T-cell (primary cell): ENCODE measurements at regions not wholly inside any gene's neighbourhood (a gene's known extent, or its start where the extent isn't known, plus 50 kb on each side); places are given as distances from the start of the nearest gene placed in this dataset.

ENCODE experiments used
- ATAC-seq, 4 experiments: fragments of 200-7000 bp in 3 of 4; fragments of 150-1000 bp in 1 of 4; cut with Tn5 transposase; replicated peaks in 1 of 4; 1 replicate in 3 of 4; 2 replicates in 1 of 4; pipeline ENCODE4 v1.10.0; 2021; ENCODE audit warnings: moderate library complexity in 3 of 4, mild to moderate bottlenecking in 2 of 4, moderate number of reproducible peaks in 1 of 4
- CTCF ChIA-PET, 2 donors: fragments of 300-600 bp; sonication (Branson Sonifier 250); formaldehyde crosslinking; loops; one replicate each; lab custom pipeline; 2022; ENCODE audit warnings: antibody characterized with exemption in 2 of 2; lab: Charles Lee
- POLR2A ChIA-PET, 2 donors: fragments of 300-600 bp; sonication (Branson Sonifier 250); formaldehyde crosslinking; loops; one replicate each; lab custom pipeline; 2022; ENCODE audit warnings: antibody characterized with exemption in 2 of 2; lab: Charles Lee
- DNase-seq, 35 experiments: peaks; one replicate each; pipeline versions ENCODE4 v3.0.0 to v3.0.0-alpha.2; 2013 to 2023
- H3K27ac ChIP-seq: one replicate; pipeline ENCODE4 v1.5.1; 2013; ENCODE audit warnings: low read length
- H3K27me3 ChIP-seq, 2 experiments: replicated peaks in 1 of 2; 1 replicate in 1 of 2; 2 replicates in 1 of 2; pipeline versions ENCODE4 v1.6.1 to v1.7.0; 2013; ENCODE audit warnings: low read length in 1 of 2, mixed read lengths in 1 of 2; ENCODE audit not compliant: control insufficient read depth in 2 of 2, insufficient read depth in 2 of 2; ENCODE audit errors: extremely low read depth in 1 of 2
- H3K36me3 ChIP-seq, 2 donors: 1 replicate in 1 of 2; 2 replicates in 1 of 2; pipeline versions ENCODE4 v1.6.1 to v1.7.0; 2013; ENCODE audit warnings: low read length in 1 of 2; ENCODE audit not compliant: control insufficient read depth in 2 of 2, insufficient read depth in 1 of 2; ENCODE audit errors: extremely low read depth in 1 of 2
- H3K4me1 ChIP-seq, 2 experiments: 1 replicate in 1 of 2; 2 replicates in 1 of 2; pipeline versions ENCODE4 v1.6.1 to v1.7.0; 2013; ENCODE audit warnings: low read length in 2 of 2, mixed read lengths in 1 of 2; ENCODE audit not compliant: insufficient read depth in 2 of 2, control insufficient read depth in 1 of 2; ENCODE audit errors: extremely low read depth in 1 of 2
- H3K4me3 ChIP-seq, 2 donors: 1 replicate in 1 of 2; 2 replicates in 1 of 2; pipeline versions ENCODE4 v1.5.1 to v1.7.0; 2013; ENCODE audit warnings: mild to moderate bottlenecking in 2 of 2, low read length in 1 of 2, moderate library complexity in 1 of 2; ENCODE audit not compliant: control insufficient read depth in 1 of 2; ENCODE audit errors: extremely low read depth in 1 of 2
- H3K9me3 ChIP-seq: 2 replicates; pipeline ENCODE4 v1.7.0; 2013
- H3K27ac Mint-ChIP-seq, 2 donors: one replicate each; pipeline ENCODE4 v1.8.0; 2020 to 2021; ENCODE audit warnings: mild to moderate bottlenecking in 2 of 2, mixed read lengths in 2 of 2
- H3K27me3 Mint-ChIP-seq, 2 donors: one replicate each; pipeline ENCODE4 v1.8.0; 2021 to 2022; ENCODE audit warnings: mixed read lengths in 2 of 2
- H3K36me3 Mint-ChIP-seq: one replicate; pipeline ENCODE4 v1.8.0; 2021; ENCODE audit warnings: mixed read lengths
- H3K4me1 Mint-ChIP-seq, 3 donors: one replicate each; pipeline ENCODE4 v1.8.0; 2020 to 2022; ENCODE audit warnings: mixed read lengths in 3 of 3, mild to moderate bottlenecking in 1 of 3
- H3K4me3 Mint-ChIP-seq, 3 donors: one replicate each; pipeline ENCODE4 v1.8.0; 2020 to 2022; ENCODE audit warnings: mild to moderate bottlenecking in 3 of 3, mixed read lengths in 3 of 3, moderate library complexity in 3 of 3
- H3K9me3 Mint-ChIP-seq, 3 donors: one replicate each; pipeline ENCODE4 v1.8.0; 2020 to 2022; ENCODE audit warnings: mixed read lengths in 3 of 3
- WGBS: methylation state at CpG from one replicate; pipeline ENCODE4 v1.1.5; 2013; ENCODE audit warnings: missing lambda C conversion rate; ENCODE audit not compliant: insufficient coverage; 5-methylcytosine and 5-hydroxymethylcytosine counted together

- H3K4me1 Mint-ChIP-seq = no peaks in the 10 kb centered on the region
- ChIA-PET CTCF (no interaction called here), POLR2A (no interaction called here)
- H3K9me3 Mint-ChIP-seq = peaks cover 2 to 12% (median 3%) of the 10 kb centered on the region in 3 donors
- H3K36me3 Mint-ChIP-seq = no peaks in the 10 kb centered on the region
- no peak for ATAC-seq
- no peaks in the 10 kb centered on the region for H3K27me3 Mint-ChIP-seq
- no peaks in the 10 kb centered on the region for H3K27me3 ChIP-seq
- no peaks in the 10 kb centered on the region for H3K36me3 ChIP-seq
- no peak overlapping the region for H3K27ac Mint-ChIP-seq
- H3K9me3 ChIP-seq = no peaks in the 10 kb centered on the region
- H3K27ac ChIP-seq = no peak overlapping the region
- no peak overlapping the region for H3K4me3 Mint-ChIP-seq
- H3K4me1 ChIP-seq = no peaks in the 10 kb centered on the region
- no peak for DNase-seq
- no CpG with 5 or more reads among the region's 2 CpGs for WGBS
- H3K4me3 ChIP-seq = no peak overlapping the region
Measured at GRCh38 chr7:136697271-136697670, 171.2 kb upstream of the CHRM2 start.

GRCh38 chr7:136693166-136694119 lies 175.0 kb upstream of the CHRM2 start:
- H3K27me3 ChIP-seq = no peaks in the 10 kb centered on the region
- no peaks in the 10 kb centered on the region for H3K36me3 Mint-ChIP-seq
- no peaks in the 10 kb centered on the region for H3K4me1 Mint-ChIP-seq
- no peak overlapping the region for H3K4me3 Mint-ChIP-seq
- ChIA-PET POLR2A (no interaction called here), CTCF (no interaction called here)
- H3K4me1 ChIP-seq = no peaks in the 10 kb centered on the region
- H3K9me3 ChIP-seq = no peaks in the 10 kb centered on the region
- peaks cover 0 to 20% (median 2%) of the 10 kb centered on the region in 3 donors for H3K9me3 Mint-ChIP-seq
- no peaks in the 10 kb centered on the region for H3K27me3 Mint-ChIP-seq
- no peaks in the 10 kb centered on the region for H3K36me3 ChIP-seq
- no peak overlapping the region for H3K4me3 ChIP-seq
- WGBS = 80% methylated on average over 1 of the region's 4 CpGs
- ATAC-seq (no peak), DNase-seq (no peak)
- H3K27ac ChIP-seq = no peak overlapping the region
- no peak overlapping the region for H3K27ac Mint-ChIP-seq

- no peaks in the 10 kb centered on the region for H3K27me3 Mint-ChIP-seq
- H3K9me3 ChIP-seq = no peaks in the 10 kb centered on the region
- H3K27me3 ChIP-seq = no peaks in the 10 kb centered on the region
- DNase-seq = no peak
- no peaks in the 10 kb centered on the region for H3K4me1 ChIP-seq
- ATAC-seq = no peak
- H3K36me3 Mint-ChIP-seq = no peaks in the 10 kb centered on the region
- no peak overlapping the region for H3K27ac ChIP-seq
- CTCF ChIA-PET = no interaction called here
- no peaks in the 10 kb centered on the region for H3K36me3 ChIP-seq
- H3K27ac Mint-ChIP-seq = no peak overlapping the region
- 84% methylated on average over 3 of the region's 3 CpGs for WGBS
- H3K4me3 Mint-ChIP-seq = no peak overlapping the region
- no peak overlapping the region for H3K4me3 ChIP-seq
- H3K4me1 Mint-ChIP-seq = no peaks in the 10 kb centered on the region
- POLR2A ChIA-PET = no interaction called here
- peaks cover 6 to 20% (median 8%) of the 10 kb centered on the region in 3 donors for H3K9me3 Mint-ChIP-seq
Measured at GRCh38 chr7:136692221-136692620, 176.2 kb upstream of the CHRM2 start.

GRCh38 chr7:136688601-136689000 lies 179.9 kb upstream of the CHRM2 start:
- Mint-ChIP-seq H3K36me3 (no peaks in the 10 kb centered on the region), H3K27me3 (no peaks in the 10 kb centered on the region), H3K4me3 (no peak overlapping the region), H3K4me1 (no peaks in the 10 kb centered on the region), H3K9me3 (peaks cover 6 to 15% (median 8%) of the 10 kb centered on the region in 3 donors), H3K27ac (no peak overlapping the region)
- Histone ChIP-seq H3K27ac (no peak overlapping the region), H3K4me3 (no peak overlapping the region), H3K9me3 (no peaks in the 10 kb centered on the region), H3K36me3 (no peaks in the 10 kb centered on the region), H3K27me3 (no peaks in the 10 kb centered on the region), H3K4me1 (no peaks in the 10 kb centered on the region)
- ChIA-PET POLR2A (no interaction called here), CTCF (no interaction called here)
- no CpG with 5 or more reads among the region's 2 CpGs for WGBS
- ATAC-seq = no peak
- DNase-seq = no peak

- H3K27me3 ChIP-seq = no peaks in the 10 kb centered on the region
- 71% methylated on average over 2 of the region's 2 CpGs for WGBS
- DNase-seq (no peak), ATAC-seq (no peak)
- no peaks in the 10 kb centered on the region for H3K4me1 ChIP-seq
- Mint-ChIP-seq H3K9me3 (peaks cover 6 to 15% (median 8%) of the 10 kb centered on the region in 3 donors), H3K36me3 (no peaks in the 10 kb centered on the region), H3K27ac (no peak overlapping the region), H3K4me3 (no peak overlapping the region), H3K4me1 (no peaks in the 10 kb centered on the region), H3K27me3 (no peaks in the 10 kb centered on the region)
- no peaks in the 10 kb centered on the region for H3K36me3 ChIP-seq
- no peak overlapping the region for H3K4me3 ChIP-seq
- H3K27ac ChIP-seq = no peak overlapping the region
- POLR2A ChIA-PET = no interaction called here
- CTCF ChIA-PET = no interaction called here
- H3K9me3 ChIP-seq = no peaks in the 10 kb centered on the region
Measured at GRCh38 chr7:136687693-136688322, 180.6 kb upstream of the CHRM2 start.

GRCh38 chr7:136685501-136686173 lies 182.8 kb upstream of the CHRM2 start:
- 58% methylated on average over 4 of the region's 7 CpGs for WGBS
- Histone ChIP-seq H3K27me3 (no peaks in the 10 kb centered on the region), H3K9me3 (no peaks in the 10 kb centered on the region), H3K27ac (no peak overlapping the region), H3K36me3 (no peaks in the 10 kb centered on the region), H3K4me3 (no peak overlapping the region), H3K4me1 (no peaks in the 10 kb centered on the region)
- POLR2A ChIA-PET = no interaction called here
- ATAC-seq (no peak), DNase-seq (no peak)
- Mint-ChIP-seq H3K9me3 (peaks cover 15 to 22% (median 15%) of the 10 kb centered on the region in 3 donors), H3K4me3 (no peak overlapping the region), H3K27me3 (no peaks in the 10 kb centered on the region), H3K4me1 (no peaks in the 10 kb centered on the region), H3K27ac (no peak overlapping the region), H3K36me3 (no peaks in the 10 kb centered on the region)
- CTCF ChIA-PET = no interaction called here
